Chondrocyte (in vitro differentiated cells): ENCODE measurements at regions not wholly inside any gene's neighbourhood (a gene's known extent, or its start where the extent isn't known, plus 50 kb on each side); places are given as distances from the start of the nearest gene placed in this dataset.
"Not testable (repeated sequence)": the region's sequence is repeated elsewhere in the genome, so short reads cannot be mapped to it uniquely, and the experiment has no call there.

Experiments
- DNase-seq: peaks from one replicate; pipeline ENCODE4 v3.0.0; 2021; ENCODE audit warnings: mixed read lengths, low spot score
- H3K27ac Mint-ChIP-seq: one replicate; pipeline ENCODE4 v1.8.0; 2021; ENCODE audit warnings: mild to moderate bottlenecking, moderate library complexity, mixed read lengths; ENCODE audit not compliant: unreplicated experiment
- H3K27me3 Mint-ChIP-seq: 2 replicates; pipeline ENCODE4 v1.8.0; 2021; ENCODE audit warnings: low read depth, mixed read lengths
- H3K36me3 Mint-ChIP-seq: 2 replicates; pipeline ENCODE4 v1.8.0; 2021; ENCODE audit warnings: low read depth, mixed read lengths
- H3K4me1 Mint-ChIP-seq: 2 replicates; pipeline ENCODE4 v1.8.0; 2021; ENCODE audit warnings: low read depth, mild to moderate bottlenecking, mixed read lengths
- H3K4me3 Mint-ChIP-seq: one replicate; pipeline ENCODE4 v1.8.0; 2021; ENCODE audit warnings: mild to moderate bottlenecking, moderate library complexity, mixed read lengths; ENCODE audit not compliant: unreplicated experiment
- H3K9me3 Mint-ChIP-seq: 2 replicates; pipeline ENCODE4 v1.8.0; 2021; ENCODE audit warnings: low read depth, mixed read lengths
- TF ChIP-seq, protein P1 (sequence below): fragments of 200-600 bp; sonication (generic); IDR thresholded peaks from 2 replicates; pipeline ENCODE4 v1.5.0; 2021; ENCODE audit warnings: antibody characterized with exemption, mild to moderate bottlenecking, moderate library complexity

DNA sequence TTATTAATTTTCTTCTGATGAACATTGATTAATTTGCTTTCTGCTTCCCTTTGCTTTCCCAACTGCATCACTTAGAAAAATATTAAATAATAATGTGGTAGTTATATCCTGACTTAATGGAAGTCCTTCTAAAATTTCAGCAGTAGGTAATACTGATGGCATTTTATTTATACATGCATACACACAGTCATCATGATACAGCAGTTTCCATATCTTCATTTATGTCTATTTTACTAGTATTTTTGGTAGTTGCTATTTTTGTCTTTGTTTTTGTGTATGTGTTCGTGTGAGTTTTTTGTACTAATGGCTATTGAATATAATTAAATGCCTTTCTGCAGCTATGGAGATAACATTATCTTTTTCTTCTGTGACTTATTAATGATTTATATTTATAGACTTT is 484.7 kb upstream of the CNTN5 start:
- H3K4me3 Mint-ChIP-seq, result no peak overlapping the region

DNA sequence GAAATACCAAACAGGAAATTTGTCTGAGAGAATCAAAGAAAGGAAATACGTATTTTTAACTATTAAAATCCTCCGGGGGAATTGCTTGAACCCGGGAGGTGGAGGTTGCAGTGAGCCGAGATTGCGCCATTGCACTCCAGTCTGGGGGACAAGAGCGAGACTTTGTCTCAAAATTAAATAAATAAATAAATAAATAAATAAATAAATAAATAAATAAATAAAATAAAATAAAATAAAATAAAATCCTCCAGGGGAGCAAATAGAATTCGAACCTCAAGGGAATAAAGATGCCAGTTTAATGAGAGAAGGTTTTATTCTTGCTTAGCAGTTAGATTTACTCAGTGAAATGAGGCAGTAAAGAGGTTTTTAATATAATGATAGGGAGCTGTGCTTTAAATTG is 482.4 kb upstream of the CNTN5 start:
- not testable (repeated sequence) for H3K9me3 Mint-ChIP-seq, H3K4me1 Mint-ChIP-seq, H3K27ac Mint-ChIP-seq, H3K4me3 Mint-ChIP-seq, H3K27me3 Mint-ChIP-seq, DNase-seq, H3K36me3 Mint-ChIP-seq

More for the DNA sequence above, 484.7 kb upstream of the CNTN5 start:
- Mint-ChIP-seq H3K27ac (no peak overlapping the region), H3K4me1 (no peaks in the 10 kb centered on the region), H3K9me3 (no peaks in the 10 kb centered on the region), H3K36me3 (no peaks in the 10 kb centered on the region), H3K27me3 (no peaks in the 10 kb centered on the region)
- TF ChIP-seq, protein P1, sequence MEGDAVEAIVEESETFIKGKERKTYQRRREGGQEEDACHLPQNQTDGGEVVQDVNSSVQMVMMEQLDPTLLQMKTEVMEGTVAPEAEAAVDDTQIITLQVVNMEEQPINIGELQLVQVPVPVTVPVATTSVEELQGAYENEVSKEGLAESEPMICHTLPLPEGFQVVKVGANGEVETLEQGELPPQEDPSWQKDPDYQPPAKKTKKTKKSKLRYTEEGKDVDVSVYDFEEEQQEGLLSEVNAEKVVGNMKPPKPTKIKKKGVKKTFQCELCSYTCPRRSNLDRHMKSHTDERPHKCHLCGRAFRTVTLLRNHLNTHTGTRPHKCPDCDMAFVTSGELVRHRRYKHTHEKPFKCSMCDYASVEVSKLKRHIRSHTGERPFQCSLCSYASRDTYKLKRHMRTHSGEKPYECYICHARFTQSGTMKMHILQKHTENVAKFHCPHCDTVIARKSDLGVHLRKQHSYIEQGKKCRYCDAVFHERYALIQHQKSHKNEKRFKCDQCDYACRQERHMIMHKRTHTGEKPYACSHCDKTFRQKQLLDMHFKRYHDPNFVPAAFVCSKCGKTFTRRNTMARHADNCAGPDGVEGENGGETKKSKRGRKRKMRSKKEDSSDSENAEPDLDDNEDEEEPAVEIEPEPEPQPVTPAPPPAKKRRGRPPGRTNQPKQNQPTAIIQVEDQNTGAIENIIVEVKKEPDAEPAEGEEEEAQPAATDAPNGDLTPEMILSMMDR, result no peak
- no peak for DNase-seq

DNA sequence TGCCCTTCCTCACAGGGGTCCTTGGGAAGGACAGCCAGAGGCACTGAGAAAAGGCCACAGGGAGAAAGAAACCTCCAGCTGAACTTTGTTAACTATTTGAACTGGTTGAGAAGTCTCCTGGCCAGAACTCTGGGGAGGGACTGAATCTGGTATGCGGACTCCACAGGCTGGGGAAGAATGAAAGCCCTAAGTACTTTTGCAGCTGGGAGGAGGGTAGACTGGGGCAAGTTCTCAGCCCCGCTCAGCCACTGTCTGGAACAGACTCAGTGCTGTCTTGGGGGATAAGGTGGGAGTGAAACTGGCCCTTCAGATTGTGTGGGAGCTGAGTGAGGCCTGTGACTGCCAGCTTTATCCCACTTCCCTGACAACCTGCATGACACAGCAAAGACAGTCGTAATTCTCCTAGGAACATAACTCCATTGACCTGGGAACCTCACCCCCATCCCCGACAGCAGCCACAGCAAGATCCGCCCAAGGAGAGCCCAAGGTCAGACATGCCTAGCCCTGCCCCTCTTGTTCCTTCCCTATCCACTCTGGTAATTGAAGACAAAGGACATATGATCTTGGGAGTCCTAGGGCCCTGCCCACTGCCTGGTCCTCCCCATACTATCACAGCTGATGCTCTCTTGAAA is 475.1 kb upstream of the CNTN5 start:
- TF ChIP-seq, protein P1, result no peak
- Mint-ChIP-seq H3K4me3 (no peak overlapping the region), H3K27me3 (peaks cover 7% of the 10 kb centered on the region), H3K27ac (no peak overlapping the region), H3K4me1 (no peaks in the 10 kb centered on the region), H3K36me3 (no peaks in the 10 kb centered on the region), H3K9me3 (peaks cover 19% of the 10 kb centered on the region)
- DNase-seq, result no peak

DNA sequence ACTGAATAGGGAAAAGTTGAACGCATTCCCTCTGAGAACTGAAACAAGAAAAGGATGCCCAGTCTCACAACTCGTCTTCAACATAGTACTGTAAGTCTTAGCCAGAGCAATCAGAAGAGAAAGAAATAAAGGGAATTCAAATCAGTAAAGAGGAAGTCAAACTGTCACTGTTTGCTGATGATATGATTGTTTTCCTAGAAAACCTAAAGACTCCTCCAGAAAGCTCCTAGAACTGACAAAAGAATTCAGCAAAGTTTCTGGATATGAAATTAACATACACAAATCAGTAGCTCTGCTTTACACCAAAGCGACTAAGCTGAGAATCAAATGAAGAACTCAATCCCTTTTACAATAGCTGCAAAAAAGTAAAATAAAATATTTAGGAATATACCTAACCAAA is 471.2 kb upstream of the CNTN5 start:
- no peak overlapping the region for H3K27ac Mint-ChIP-seq
- H3K4me1 Mint-ChIP-seq, result no peaks in the 10 kb centered on the region
- no peak overlapping the region for H3K4me3 Mint-ChIP-seq
- TF ChIP-seq, protein P1, result no peak
- peaks cover 20% of the 10 kb centered on the region for H3K9me3 Mint-ChIP-seq
- DNase-seq, result no peak
- no peaks in the 10 kb centered on the region for H3K36me3 Mint-ChIP-seq
- H3K27me3 Mint-ChIP-seq, result peaks cover 3% of the 10 kb centered on the region

DNA sequence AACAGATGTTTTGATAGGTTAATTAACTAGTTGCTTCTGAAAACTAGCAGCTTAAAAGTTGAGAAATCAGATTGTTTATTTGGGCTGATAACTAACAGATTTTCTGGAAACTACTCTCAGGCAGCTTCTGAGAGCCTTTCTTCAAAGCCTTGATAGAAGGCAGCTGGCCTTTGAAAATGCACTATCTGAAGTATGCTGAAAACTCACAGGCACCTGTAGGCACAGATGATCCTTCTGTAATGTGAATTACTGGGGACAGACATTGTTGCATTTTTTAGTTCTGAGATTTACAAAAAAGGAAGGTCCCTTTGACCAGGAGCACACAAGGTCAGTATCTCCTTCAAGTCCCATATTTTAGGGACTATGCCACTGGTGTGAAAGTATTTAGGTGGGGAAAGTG is 460.8 kb upstream of the CNTN5 start:
- H3K9me3 Mint-ChIP-seq, result no peaks in the 10 kb centered on the region
- H3K4me1 Mint-ChIP-seq, result no peaks in the 10 kb centered on the region
- DNase-seq, result no peak
- no peaks in the 10 kb centered on the region for H3K36me3 Mint-ChIP-seq
- no peak overlapping the region for H3K27ac Mint-ChIP-seq
- peaks cover 6% of the 10 kb centered on the region for H3K27me3 Mint-ChIP-seq
- no peak overlapping the region for H3K4me3 Mint-ChIP-seq
- TF ChIP-seq, protein P1, result no peak

DNA sequence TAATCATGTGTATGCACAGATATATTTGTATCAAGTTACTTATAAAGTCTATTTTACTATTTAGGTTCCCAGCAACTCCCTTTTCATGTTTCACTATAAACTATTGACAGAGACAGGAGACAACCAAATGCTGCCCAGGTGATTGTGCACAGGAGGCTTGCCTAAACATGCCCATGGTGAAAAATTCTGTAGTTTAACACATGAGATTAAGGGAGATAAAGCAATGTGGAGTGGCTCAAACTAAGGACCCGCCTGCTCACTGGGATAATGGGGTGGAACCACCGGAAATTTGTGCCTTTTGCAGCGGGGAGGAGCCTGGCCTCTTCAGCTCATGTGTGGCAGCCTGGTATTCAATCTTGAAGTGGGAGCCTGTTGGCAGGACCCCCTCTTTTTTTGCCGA is 459.5 kb upstream of the CNTN5 start:
- no peak overlapping the region for H3K27ac Mint-ChIP-seq
- H3K9me3 Mint-ChIP-seq, result no peaks in the 10 kb centered on the region
- H3K27me3 Mint-ChIP-seq, result peaks cover 6% of the 10 kb centered on the region
- no peak overlapping the region for H3K4me3 Mint-ChIP-seq
- no peaks in the 10 kb centered on the region for H3K4me1 Mint-ChIP-seq
- TF ChIP-seq, protein P1, result no peak
- peak; percentile 15 for DNase-seq
- no peaks in the 10 kb centered on the region for H3K36me3 Mint-ChIP-seq
